ENCODE measurements at regions not wholly inside any gene's neighbourhood (a gene's known extent, or its start where the extent isn't known, plus 50 kb on each side); places are given as distances from the start of the nearest gene placed in this dataset.
"Not testable (repeated sequence)": the region's sequence is repeated elsewhere in the genome, so short reads cannot be mapped to it uniquely, and the experiment has no call there.

- peak; percentile 4 for DNase-seq
These were observed 334.0 kb upstream of the NDST3 start for GRCh38 chr4:117700111-117700892.

- no peak for DNase-seq
These were observed 331.9 kb upstream of the NDST3 start for GRCh38 chr4:117702353-117702752.

- DNase-seq, result no peak
These were observed 329.6 kb upstream of the NDST3 start for GRCh38 chr4:117704721-117705120.

- DNase-seq, result no peak
These were observed 293.6 kb upstream of the NDST3 start for GRCh38 chr4:117740736-117741135.

GRCh38 chr4:117745379-117745778, 288.9 kb upstream of the NDST3 start:
- DNase-seq, result not testable (repeated sequence)

GRCh38 chr4:117755438-117755837, 278.8 kb upstream of the NDST3 start:
- DNase-seq, result no peak

GRCh38 chr4:117768610-117769009, 265.7 kb upstream of the NDST3 start:
- DNase-seq, result no peak

GRCh38 chr4:117770269-117771102, 263.8 kb upstream of the NDST3 start:
- DNase-seq, result no peak

DNA sequence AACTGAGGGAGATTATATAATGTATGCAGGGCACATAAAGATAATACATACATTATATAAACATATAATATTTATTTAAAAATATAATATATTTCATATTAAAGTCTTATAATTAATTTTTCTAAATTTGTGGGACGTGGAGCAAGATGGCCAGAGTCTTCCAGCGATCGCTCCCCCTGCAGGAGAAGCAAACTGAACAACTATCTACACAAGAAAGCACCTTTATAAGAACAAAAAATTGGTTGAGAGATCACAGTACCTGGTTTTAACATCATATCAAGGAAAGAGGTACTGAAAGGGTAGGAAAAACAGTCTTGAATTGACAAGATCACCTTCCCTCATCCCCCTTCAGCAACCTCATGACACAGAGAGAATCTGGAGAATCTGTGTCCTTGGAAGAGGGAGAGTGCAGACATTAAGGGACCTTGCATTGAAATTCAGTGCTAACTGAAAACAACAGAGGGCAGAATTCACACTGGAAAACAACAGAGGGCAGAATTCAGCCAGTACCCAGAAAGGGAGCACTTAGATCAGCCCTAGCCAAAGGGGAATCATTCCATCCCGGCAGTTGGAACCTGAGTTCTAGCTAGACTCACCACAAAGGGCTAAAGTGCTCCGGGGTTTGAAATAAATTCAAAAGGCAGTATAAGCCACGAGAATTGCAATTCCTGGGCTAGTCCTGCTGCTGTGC, 262.5 kb upstream of the NDST3 start:
- DNase-seq, result no peak

DNA sequence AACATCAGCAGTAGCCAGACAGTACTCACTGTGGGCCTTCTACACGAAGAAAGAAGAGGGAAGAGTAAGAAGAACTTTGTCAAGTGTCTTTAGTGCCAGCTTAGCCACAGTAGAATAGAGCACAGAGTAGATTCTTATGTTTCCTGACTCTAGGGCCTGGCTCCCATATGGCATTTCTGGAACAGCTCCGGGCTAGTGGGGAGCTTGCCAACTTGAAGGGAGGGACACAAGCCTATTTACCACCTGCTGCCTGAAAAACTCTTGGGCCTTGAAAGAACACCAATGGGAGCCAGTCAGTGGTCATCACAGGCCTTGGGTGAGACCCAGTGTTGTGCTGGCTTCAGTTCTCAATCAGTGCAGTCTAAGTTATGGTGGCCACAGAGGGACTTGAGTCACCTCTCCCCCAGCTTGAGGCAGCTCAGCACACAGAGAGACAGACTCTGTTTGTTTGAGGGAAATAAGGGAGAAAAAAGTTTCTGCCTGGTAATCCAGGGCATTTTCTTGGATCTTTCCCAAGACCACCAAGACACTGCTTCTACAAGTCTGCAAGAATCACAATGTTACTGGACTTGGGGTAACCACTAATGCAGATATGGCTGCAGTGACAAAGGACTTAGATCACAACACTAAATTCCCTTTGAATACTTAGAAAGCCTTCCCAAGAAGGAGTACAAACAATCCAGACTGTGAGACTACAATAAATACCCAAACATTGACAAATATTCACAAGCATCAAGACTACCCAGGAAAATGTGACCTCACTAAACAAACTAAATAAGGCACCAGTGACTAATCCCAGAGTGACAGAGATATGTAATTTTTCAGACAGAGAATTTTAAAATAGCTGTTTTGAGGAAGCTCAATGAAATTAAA, 261.0 kb upstream of the NDST3 start:
- no peak for DNase-seq

DNA sequence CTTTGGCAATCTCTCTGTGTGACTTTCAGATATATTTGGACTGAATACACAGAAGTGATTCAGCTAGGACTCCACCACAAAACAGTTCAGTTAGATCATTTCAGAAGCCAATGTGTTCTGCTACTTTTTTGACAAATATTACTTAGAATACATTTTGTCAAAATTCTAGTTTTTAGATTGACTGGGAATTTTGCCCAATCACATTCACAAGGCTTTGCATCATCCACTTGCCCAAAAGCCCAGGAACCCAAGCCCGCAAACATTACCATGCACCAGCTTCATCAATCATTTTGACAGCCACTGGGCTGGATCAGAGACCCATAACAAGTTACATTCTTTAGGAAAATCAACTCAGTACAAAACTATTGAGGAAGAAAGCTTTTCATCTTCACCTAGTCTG, 256.6 kb upstream of the NDST3 start:
- no peak for DNase-seq

DNA sequence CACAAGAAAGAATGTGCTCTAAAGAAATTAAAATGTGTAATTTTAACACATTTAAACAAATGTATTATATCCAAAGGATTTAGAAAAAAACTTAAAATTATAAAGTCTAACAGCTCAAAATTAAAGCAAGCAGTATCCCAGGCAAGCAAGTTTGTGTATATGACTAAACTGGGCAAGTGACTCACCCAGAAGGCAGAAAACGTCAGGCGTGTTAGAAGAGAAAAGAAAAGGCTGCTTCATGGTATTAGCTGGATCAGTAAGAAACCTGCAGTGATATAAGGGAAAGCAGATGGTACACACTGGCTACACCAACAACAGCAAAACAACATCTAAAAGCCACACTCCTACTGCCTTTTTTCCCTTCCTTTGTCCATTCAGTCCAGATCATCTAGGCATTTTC, 250.6 kb upstream of the NDST3 start:
- DNase-seq, result no peak

DNA sequence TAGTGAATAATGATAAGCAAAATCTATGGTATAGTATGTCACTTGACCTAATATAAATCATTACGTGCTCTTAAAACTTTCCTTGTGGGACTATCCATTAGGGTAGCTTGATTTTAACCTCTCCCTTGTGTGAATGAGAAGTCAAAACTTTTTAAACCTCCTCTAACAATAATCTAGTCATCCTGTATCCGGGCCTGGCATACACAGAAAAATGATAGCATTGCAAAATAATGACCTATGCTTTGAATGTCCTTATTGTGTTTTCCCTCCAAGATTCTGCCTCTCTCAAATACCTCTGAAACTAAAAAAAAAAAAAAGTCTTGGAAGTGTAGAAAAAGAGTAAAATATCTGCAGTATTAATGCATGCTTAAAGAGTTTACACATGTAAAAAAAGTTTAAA, 250.0 kb upstream of the NDST3 start:
- DNase-seq, result no peak

- DNase-seq, result no peak
These were observed 247.7 kb upstream of the NDST3 start for GRCh38 chr4:117786566-117786965.

- no peak for DNase-seq
These were observed 240.3 kb upstream of the NDST3 start for GRCh38 chr4:117793845-117794480.

DNA sequence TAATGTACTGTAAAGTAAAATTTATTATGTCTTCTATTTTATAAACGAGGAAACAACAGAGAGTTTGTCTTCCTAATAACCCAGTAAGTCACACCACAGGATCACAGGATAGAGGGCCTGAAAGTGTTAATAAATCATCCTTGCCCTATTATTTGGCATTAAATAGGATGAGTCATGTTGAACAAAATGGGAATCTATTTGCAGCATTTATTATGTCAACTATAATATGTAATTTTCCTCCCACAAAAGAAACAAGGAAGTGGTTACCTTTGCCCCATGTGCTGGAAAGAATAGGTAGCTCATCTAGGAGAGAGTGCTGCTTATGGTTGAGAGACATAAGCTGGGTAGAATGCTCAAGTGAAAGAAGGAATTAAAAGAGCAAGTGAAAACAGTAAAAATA, 237.6 kb upstream of the NDST3 start:
- DNase-seq, result no peak

DNA sequence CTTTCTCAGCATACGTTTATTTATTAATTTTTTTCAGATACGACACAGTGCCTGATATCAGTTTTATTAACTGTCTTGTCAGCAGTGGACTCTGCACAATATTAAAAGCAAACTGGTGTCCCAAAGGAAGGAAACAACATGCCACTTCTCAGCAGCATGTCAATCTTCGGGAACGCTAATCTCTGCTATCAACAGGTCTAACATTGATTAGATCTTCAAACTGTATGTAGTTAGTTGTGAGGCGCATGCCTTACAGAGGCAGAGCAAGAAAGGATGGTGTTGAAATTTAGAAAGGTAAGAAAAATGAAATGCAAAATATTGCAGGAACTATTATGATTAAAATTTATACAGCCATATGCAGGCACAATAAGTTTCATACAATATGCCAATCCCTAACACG, 233.7 kb upstream of the NDST3 start:
- DNase-seq, result no peak

GRCh38 chr4:117801756-117802155, 232.5 kb upstream of the NDST3 start:
- DNase-seq, result no peak

GRCh38 chr4:117811731-117812130, 222.6 kb upstream of the NDST3 start:
- DNase-seq, result no peak

DNA sequence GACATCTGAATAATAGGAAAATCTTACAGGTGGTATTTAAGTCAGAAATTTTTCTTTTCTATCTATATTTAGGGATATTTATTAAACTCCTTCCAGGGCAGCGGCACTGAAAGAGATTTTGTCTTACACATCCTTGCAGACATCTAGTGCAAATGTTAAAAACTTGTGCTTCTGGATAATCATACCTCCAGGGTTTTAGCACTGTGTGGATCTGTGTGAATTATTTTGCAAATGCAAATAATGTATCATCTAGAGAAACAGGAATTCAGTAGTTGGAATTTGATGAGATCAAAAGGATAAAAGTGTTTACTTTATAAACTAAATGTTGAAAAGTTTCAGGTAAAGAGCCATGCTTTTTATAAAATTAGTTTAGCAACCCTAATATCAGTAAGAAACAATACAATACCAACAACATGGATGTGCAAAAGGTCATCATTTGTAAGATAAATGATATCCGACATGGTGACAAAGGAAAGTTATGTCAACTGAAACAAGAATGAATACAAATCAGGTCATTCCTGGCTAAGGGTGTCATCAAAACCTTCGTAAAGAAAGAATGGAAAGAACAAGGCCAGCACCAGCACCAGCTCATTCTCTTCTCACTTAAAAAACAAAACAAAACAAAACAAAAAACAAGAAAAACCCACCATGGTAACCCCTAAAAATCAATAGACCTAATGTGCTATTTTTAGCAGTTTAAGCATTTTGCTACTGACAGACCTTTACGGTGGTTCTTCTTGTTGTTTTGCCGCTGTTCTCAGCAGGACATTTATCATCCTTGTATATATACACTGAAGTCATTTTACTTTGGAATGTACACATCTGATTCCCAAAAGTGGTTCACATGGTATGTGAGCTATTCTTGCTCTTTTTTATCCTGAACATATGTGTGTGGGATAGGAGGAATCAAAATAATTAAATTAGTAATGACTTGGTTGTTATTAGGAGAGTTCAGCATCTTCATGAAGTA, 219.7 kb upstream of the NDST3 start:
- no peak for DNase-seq

- no peak for DNase-seq
These were observed 217.0 kb upstream of the NDST3 start for GRCh38 chr4:117817301-117817700.

Measured in KG1 (cell line).